ENCODE measurements at regions not wholly inside any gene's neighbourhood (a gene's known extent, or its start where the extent isn't known, plus 50 kb on each side); places are given as distances from the start of the nearest gene placed in this dataset.

DNA sequence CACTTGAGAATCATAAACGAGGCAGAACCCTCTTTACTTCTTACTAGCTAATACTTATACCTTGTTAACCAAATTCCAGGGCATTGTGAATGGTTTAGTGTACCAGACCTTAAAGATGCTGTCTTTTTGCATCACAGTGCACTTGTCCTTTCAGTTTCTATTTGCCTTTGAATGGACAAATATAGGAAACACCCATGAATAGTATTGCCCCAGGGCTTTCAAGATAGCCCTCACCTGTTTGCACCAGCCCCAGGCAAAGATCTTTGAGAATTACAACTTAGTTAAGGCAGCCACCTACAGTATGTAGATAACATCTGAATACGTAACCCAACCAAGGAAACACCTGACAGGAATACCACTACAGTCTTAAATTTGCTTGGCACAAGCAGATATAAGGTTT lies 60.8 kb upstream of the CT45A1 start:
- TF ChIP-seq ESRRA (CRISPR knock-in tag; IDR thresholded peaks at IDR 0.05; ENCODE audit: low read depth) (no peak), PHF20 (CRISPR knock-in tag; IDR thresholded peaks at IDR 0.05) (no peak), EP300 (IDR thresholded peaks at IDR 0.05; ENCODE audit: low read depth in 2 of 2, low read length in 2 of 2) (no peak), EP300 (CRISPR knock-in tag; IDR thresholded peaks at IDR 0.05; ENCODE audit: borderline replicate concordance) (no peak), FOXM1 (CRISPR knock-in tag; IDR thresholded peaks at IDR 0.05) (no peak), STAT6 (CRISPR knock-in tag; IDR thresholded peaks at IDR 0.05; ENCODE audit: borderline replicate concordance) (no peak), SOX5 (CRISPR knock-in tag; IDR thresholded peaks at IDR 0.05; ENCODE audit: borderline replicate concordance) (no peak), ARNTL (CRISPR knock-in tag; IDR thresholded peaks at IDR 0.05) (no peak), HOXD1 (CRISPR knock-in tag; IDR thresholded peaks at IDR 0.05) (no peak), ZNF274 (CRISPR knock-in tag; IDR thresholded peaks at IDR 0.05) (no peak), TSC22D2 (CRISPR knock-in tag; IDR thresholded peaks at IDR 0.05; ENCODE audit: borderline replicate concordance) (no peak)
- TF ChIP-seq, protein P1, sequence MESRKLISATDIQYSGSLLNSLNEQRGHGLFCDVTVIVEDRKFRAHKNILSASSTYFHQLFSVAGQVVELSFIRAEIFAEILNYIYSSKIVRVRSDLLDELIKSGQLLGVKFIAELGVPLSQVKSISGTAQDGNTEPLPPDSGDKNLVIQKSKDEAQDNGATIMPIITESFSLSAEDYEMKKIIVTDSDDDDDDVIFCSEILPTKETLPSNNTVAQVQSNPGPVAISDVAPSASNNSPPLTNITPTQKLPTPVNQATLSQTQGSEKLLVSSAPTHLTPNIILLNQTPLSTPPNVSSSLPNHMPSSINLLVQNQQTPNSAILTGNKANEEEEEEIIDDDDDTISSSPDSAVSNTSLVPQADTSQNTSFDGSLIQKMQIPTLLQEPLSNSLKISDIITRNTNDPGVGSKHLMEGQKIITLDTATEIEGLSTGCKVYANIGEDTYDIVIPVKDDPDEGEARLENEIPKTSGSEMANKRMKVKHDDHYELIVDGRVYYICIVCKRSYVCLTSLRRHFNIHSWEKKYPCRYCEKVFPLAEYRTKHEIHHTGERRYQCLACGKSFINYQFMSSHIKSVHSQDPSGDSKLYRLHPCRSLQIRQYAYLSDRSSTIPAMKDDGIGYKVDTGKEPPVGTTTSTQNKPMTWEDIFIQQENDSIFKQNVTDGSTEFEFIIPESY (CRISPR knock-in tag; IDR thresholded peaks at IDR 0.05), result no peak
- TF ChIP-seq, protein P2, sequence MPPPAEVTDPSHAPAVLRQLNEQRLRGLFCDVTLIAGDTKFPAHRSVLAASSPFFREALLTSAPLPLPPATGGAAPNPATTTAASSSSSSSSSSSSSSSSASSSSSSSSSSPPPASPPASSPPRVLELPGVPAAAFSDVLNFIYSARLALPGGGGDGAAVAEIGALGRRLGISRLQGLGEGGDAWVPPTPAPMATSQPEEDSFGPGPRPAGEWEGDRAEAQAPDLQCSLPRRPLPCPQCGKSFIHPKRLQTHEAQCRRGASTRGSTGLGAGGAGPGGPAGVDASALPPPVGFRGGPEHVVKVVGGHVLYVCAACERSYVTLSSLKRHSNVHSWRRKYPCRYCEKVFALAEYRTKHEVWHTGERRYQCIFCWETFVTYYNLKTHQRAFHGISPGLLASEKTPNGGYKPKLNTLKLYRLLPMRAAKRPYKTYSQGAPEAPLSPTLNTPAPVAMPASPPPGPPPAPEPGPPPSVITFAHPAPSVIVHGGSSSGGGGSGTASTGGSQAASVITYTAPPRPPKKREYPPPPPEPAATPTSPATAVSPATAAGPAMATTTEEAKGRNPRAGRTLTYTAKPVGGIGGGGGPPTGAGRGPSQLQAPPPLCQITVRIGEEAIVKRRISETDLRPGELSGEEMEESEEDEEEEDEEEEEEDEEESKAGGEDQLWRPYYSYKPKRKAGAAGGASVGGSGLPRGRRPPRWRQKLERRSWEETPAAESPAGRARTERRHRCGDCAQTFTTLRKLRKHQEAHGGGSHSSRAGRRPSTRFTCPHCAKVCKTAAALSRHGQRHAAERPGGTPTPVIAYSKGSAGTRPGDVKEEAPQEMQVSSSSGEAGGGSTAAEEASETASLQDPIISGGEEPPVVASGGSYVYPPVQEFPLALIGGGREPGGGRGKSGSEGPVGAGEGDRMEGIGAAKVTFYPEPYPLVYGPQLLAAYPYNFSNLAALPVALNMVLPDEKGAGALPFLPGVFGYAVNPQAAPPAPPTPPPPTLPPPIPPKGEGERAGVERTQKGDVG (CRISPR knock-in tag; IDR thresholded peaks at IDR 0.05; ENCODE audit: borderline replicate concordance), result no peak
- TF ChIP-seq, protein P3, sequence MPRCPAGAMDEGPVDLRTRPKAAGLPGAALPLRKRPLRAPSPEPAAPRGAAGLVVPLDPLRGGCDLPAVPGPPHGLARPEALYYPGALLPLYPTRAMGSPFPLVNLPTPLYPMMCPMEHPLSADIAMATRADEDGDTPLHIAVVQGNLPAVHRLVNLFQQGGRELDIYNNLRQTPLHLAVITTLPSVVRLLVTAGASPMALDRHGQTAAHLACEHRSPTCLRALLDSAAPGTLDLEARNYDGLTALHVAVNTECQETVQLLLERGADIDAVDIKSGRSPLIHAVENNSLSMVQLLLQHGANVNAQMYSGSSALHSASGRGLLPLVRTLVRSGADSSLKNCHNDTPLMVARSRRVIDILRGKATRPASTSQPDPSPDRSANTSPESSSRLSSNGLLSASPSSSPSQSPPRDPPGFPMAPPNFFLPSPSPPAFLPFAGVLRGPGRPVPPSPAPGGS (CRISPR knock-in tag; IDR thresholded peaks at IDR 0.05), result no peak
- TF ChIP-seq, protein P4, sequence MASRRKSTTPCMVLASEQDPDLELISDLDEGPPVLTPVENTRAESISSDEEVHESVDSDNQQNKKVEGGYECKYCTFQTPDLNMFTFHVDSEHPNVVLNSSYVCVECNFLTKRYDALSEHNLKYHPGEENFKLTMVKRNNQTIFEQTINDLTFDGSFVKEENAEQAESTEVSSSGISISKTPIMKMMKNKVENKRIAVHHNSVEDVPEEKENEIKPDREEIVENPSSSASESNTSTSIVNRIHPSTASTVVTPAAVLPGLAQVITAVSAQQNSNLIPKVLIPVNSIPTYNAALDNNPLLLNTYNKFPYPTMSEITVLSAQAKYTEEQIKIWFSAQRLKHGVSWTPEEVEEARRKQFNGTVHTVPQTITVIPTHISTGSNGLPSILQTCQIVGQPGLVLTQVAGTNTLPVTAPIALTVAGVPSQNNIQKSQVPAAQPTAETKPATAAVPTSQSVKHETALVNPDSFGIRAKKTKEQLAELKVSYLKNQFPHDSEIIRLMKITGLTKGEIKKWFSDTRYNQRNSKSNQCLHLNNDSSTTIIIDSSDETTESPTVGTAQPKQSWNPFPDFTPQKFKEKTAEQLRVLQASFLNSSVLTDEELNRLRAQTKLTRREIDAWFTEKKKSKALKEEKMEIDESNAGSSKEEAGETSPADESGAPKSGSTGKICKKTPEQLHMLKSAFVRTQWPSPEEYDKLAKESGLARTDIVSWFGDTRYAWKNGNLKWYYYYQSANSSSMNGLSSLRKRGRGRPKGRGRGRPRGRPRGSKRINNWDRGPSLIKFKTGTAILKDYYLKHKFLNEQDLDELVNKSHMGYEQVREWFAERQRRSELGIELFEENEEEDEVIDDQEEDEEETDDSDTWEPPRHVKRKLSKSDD (CRISPR knock-in tag; IDR thresholded peaks at IDR 0.05; ENCODE audit: low read depth), result no peak
